Panc1 (cell line): ENCODE measurements at regions not wholly inside any gene's neighbourhood (a gene's known extent, or its start where the extent isn't known, plus 50 kb on each side); places are given as distances from the start of the nearest gene placed in this dataset.

Experiments
- ATAC-seq: fragments of 200-7000 bp; cut with Tn5 transposase; 2 replicates; pipeline ENCODE4 v1.9.1; 2020; ENCODE audit warnings: mild to moderate bottlenecking, moderate library complexity
- BruUV-seq: library from RNA; stranded (reverse); fragments of 400-500 nt; replicated peaks from 2 replicates; lab custom pipeline; 2021; lab: Mats Ljungman, UMichigan
- CTCF ChIA-PET: fragments of 300-600 bp; sonication (Branson Sonifier 250); formaldehyde crosslinking; loops from one replicate; lab custom pipeline; 2022; ENCODE audit warnings: antibody characterized with exemption; lab: Charles Lee
- POLR2A ChIA-PET: fragments of 300-600 bp; sonication (Branson Sonifier 250); formaldehyde crosslinking; loops from one replicate; lab custom pipeline; 2022; ENCODE audit warnings: antibody characterized with exemption; lab: Charles Lee
- DNase-seq: peaks from one replicate; pipeline ENCODE4 v3.0.0-alpha.2; 2010; ENCODE audit warnings: low read depth, low spot score
- H3K27ac ChIP-seq: 2 replicates; pipeline ENCODE4 v1.5.1; 2011; ENCODE audit warnings: mild to moderate bottlenecking, low read length, inconsistent platforms
- H3K27me3 ChIP-seq: fragments of 200-500 bp; sonication (Bioruptor generic); 2 replicates; pipeline ENCODE4 v1.6.0; 2014; ENCODE audit warnings: low read length, inconsistent platforms; ENCODE audit not compliant: control insufficient read depth, insufficient read depth
- H3K36me3 ChIP-seq: fragments of 200-500 bp; sonication (Bioruptor generic); 2 replicates; pipeline ENCODE4 v1.5.1; 2014; ENCODE audit warnings: inconsistent platforms, mild to moderate bottlenecking, low read length, moderate library complexity; ENCODE audit not compliant: control insufficient read depth, insufficient read depth
- H3K4me1 ChIP-seq: 2 replicates; pipeline ENCODE4 v1.5.1; 2011; ENCODE audit warnings: inconsistent platforms, mild to moderate bottlenecking, low read length, moderate library complexity; ENCODE audit not compliant: control insufficient read depth, insufficient read depth
- H3K4me3 ChIP-seq, 2 experiments: 2 replicates each; pipeline ENCODE4 v1.5.1; 2011 to 2012; ENCODE audit warnings: low read depth in 2 of 2, low read length in 2 of 2, mild to moderate bottlenecking in 2 of 2, inconsistent platforms in 1 of 2, moderate library complexity in 1 of 2
- H3K9me3 ChIP-seq: fragments of 200-500 bp; sonication (Bioruptor generic); 2 replicates; pipeline ENCODE4 v1.5.1; 2014; ENCODE audit warnings: low read depth, mild to moderate bottlenecking, inconsistent platforms, low read length, moderate library complexity; ENCODE audit not compliant: control insufficient read depth, insufficient read depth
- CTCF ChIP-seq: fragments of 450-650 bp; IDR thresholded peaks from 2 replicates; pipeline ENCODE4 v1.5.1; 2017; ENCODE audit warnings: mild to moderate bottlenecking
- POLR2AphosphoS5 ChIP-seq: IDR thresholded peaks from 2 replicates; pipeline ENCODE4 v1.6.1; 2012; ENCODE audit warnings: mild to moderate bottlenecking, low read depth, low read length, moderate library complexity
- SIN3A ChIP-seq: IDR thresholded peaks from 2 replicates; pipeline ENCODE4 v1.6.1; 2012; ENCODE audit warnings: low read depth, mild to moderate bottlenecking, low read length, moderate library complexity, borderline replicate concordance; ENCODE audit not compliant: insufficient read depth
- TCF7L2 ChIP-seq: IDR thresholded peaks from 2 replicates; pipeline ENCODE4 v1.6.1; 2011; ENCODE audit warnings: mild to moderate bottlenecking, low read depth, low read length, inconsistent platforms
- in situ Hi-C: cut with HindIII; loops from 2 replicates; pipeline ENCODE4 v1.10.0; 2016; ENCODE audit warnings: low sequenced_read_pairs, low pct_unique_long_range_greater_than_20kb
- intact Hi-C: fragments of 100-400 bp; cut with micrococcal nuclease; formaldehyde crosslinking; loops from one replicate; pipeline ENCODE4 v1.10.0; 2022; ENCODE audit not compliant: unreplicated experiment
- TF ChIP-seq, protein P1 (sequence below), 2 experiments: IDR thresholded peaks; 2 replicates each; pipeline ENCODE4 v1.6.1; 2011 to 2012; ENCODE audit warnings: low read depth in 2 of 2, control low read depth in 1 of 2, low read length in 1 of 2, mild to moderate bottlenecking in 1 of 2, moderate library complexity in 1 of 2; ENCODE audit not compliant: insufficient read depth in 1 of 2

DNA sequence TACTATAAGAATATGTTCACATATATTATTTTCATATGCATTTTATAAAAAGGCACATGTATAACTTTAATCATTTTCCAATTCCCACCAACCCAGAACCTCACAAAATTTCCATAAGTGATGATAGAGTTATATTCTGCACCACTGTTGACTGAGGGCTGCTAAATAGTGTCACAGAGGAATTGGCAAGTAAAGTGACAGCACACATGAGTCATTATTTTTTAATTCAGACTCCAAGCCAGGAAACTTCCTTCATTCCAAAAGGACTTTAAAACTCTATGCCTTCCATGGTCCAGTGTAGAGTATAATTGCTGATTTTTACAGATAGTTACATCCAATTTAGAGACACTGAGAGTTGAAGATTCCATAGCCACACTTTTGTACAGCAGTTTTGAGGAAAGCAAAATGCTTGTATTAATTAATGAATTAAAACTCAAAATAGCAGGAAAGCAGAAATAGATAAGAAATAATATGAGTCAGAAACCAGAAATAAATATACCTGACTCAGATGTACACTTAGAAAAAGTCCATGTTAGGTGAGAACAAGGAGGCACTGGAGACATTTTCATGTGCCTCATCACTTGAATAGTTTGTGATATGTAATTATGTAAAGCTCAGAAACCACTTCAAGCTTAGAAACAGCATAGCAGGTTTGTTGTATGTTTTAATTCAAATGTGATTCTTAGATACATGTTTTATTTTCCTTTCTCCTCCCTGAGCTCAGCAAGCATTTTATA is 425.2 kb upstream of the OPRM1 start:
- Histone ChIP-seq H3K4me3 (no peak overlapping the region), H3K9me3 (no peaks in the 10 kb centered on the region), H3K36me3 (no peaks in the 10 kb centered on the region), H3K27ac (no peak overlapping the region), H3K27me3 (no peaks in the 10 kb centered on the region), H3K4me1 (no peaks in the 10 kb centered on the region)
- ATAC-seq (no peak), DNase-seq (no peak)
- no peak for TF ChIP-seq POLR2AphosphoS5
- TF ChIP-seq, protein P1, sequence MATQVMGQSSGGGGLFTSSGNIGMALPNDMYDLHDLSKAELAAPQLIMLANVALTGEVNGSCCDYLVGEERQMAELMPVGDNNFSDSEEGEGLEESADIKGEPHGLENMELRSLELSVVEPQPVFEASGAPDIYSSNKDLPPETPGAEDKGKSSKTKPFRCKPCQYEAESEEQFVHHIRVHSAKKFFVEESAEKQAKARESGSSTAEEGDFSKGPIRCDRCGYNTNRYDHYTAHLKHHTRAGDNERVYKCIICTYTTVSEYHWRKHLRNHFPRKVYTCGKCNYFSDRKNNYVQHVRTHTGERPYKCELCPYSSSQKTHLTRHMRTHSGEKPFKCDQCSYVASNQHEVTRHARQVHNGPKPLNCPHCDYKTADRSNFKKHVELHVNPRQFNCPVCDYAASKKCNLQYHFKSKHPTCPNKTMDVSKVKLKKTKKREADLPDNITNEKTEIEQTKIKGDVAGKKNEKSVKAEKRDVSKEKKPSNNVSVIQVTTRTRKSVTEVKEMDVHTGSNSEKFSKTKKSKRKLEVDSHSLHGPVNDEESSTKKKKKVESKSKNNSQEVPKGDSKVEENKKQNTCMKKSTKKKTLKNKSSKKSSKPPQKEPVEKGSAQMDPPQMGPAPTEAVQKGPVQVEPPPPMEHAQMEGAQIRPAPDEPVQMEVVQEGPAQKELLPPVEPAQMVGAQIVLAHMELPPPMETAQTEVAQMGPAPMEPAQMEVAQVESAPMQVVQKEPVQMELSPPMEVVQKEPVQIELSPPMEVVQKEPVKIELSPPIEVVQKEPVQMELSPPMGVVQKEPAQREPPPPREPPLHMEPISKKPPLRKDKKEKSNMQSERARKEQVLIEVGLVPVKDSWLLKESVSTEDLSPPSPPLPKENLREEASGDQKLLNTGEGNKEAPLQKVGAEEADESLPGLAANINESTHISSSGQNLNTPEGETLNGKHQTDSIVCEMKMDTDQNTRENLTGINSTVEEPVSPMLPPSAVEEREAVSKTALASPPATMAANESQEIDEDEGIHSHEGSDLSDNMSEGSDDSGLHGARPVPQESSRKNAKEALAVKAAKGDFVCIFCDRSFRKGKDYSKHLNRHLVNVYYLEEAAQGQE (IDR thresholded peaks at IDR 0.05; ENCODE audit: insufficient read depth in 1 of 2, low read depth in 2 of 2, low read length in 1 of 2), result no peak
- TF ChIP-seq CTCF, result no peak; the same call in 1 of the 2 replicates
- TF ChIP-seq SIN3A, result no peak
- TF ChIP-seq TCF7L2, result no peak
- ChIA-PET CTCF (no interaction called here), POLR2A (no interaction called here)
- intact Hi-C loops, result no loop called here
- in situ Hi-C loops, result no loop called here
- BruUV-seq, result no TSS peak

- TF ChIP-seq TCF7L2 (no peak), CTCF (no peak), SIN3A (no peak), POLR2AphosphoS5 (no peak)
- TF ChIP-seq, protein P1 (IDR thresholded peaks at IDR 0.05; ENCODE audit: insufficient read depth in 1 of 2, low read depth in 2 of 2, low read length in 1 of 2), result no peak
- POLR2A ChIA-PET, result no interaction called here
Measured at GRCh38 chr6:153602401-153602800, 436.6 kb upstream of the OPRM1 start.

More at GRCh38 chr6:153602401-153602800, 436.6 kb upstream of the OPRM1 start:
- ATAC-seq (no peak), DNase-seq (no peak)
- no peaks in the 10 kb centered on the region for H3K4me1 ChIP-seq
- intact Hi-C loops (no loop called here), in situ Hi-C loops (no loop called here)
- H3K36me3 ChIP-seq, result no peaks in the 10 kb centered on the region
- no peak overlapping the region for H3K4me3 ChIP-seq
- no peak overlapping the region for H3K27ac ChIP-seq
- no peaks in the 10 kb centered on the region for H3K9me3 ChIP-seq
- CTCF ChIA-PET, result interaction anchor here (0.6 kb wide), 1 partner anchor 900 kb away, joined by 3 read pairs; no protein-coding TSS in a partner anchor
- no TSS peak for BruUV-seq
- no peaks in the 10 kb centered on the region for H3K27me3 ChIP-seq
